BE2C (cell line): ENCODE measurements at regions not wholly inside any gene's neighbourhood (a gene's known extent, or its start where the extent isn't known, plus 50 kb on each side); places are given as distances from the start of the nearest gene placed in this dataset.

Experiments used
- DNase-seq: peaks from one replicate; pipeline ENCODE4 v3.0.0-alpha.2; 2020
- H3K27me3 ChIP-seq: fragments of 250-450 bp; sonication (Bioruptor Pico); 2 replicates; pipeline ENCODE4 v1.5.1; 2020; ENCODE audit warnings: mild to moderate bottlenecking
- H3K36me3 ChIP-seq: fragments of 250-450 bp; sonication (Bioruptor Pico); 2 replicates; pipeline ENCODE4 v1.5.1; 2020; ENCODE audit warnings: mild to moderate bottlenecking
- H3K4me1 ChIP-seq: fragments of 250-450 bp; sonication (Bioruptor Pico); 2 replicates; pipeline ENCODE4 v1.5.1; 2020
- H3K4me3 ChIP-seq: 2 replicates; pipeline ENCODE4 v1.5.1; 2011; ENCODE audit warnings: low read depth, low read length
- H3K9me3 ChIP-seq: fragments of 250-450 bp; sonication (Bioruptor Pico); 2 replicates; pipeline ENCODE4 v1.5.1; 2020
- TF ChIP-seq, protein P1 (sequence below): IDR thresholded peaks from 2 replicates; pipeline ENCODE4 v1.5.1; 2012; ENCODE audit warnings: mild to moderate bottlenecking, low read depth, low read length

DNA sequence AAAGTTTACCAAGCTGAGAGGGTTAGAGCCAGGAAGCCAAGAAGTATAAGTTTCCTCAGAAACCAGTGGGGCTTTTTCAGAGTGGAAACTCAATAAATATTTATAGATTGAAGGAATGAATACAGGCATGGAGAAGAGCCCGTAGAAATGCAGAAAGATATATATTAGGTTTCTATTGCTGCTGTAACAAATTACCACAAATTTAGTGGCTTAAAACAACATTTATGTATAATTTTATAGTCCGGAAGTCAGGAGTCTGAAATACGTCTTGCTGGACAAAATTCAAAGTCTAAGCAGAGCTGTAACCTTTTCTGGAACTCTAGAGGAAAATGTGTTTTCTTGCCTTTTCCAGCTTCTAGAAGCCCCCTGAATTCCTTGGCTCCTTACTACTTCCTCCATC, 107.3 kb upstream of the SEMA3D start:
- TF ChIP-seq, protein P1, sequence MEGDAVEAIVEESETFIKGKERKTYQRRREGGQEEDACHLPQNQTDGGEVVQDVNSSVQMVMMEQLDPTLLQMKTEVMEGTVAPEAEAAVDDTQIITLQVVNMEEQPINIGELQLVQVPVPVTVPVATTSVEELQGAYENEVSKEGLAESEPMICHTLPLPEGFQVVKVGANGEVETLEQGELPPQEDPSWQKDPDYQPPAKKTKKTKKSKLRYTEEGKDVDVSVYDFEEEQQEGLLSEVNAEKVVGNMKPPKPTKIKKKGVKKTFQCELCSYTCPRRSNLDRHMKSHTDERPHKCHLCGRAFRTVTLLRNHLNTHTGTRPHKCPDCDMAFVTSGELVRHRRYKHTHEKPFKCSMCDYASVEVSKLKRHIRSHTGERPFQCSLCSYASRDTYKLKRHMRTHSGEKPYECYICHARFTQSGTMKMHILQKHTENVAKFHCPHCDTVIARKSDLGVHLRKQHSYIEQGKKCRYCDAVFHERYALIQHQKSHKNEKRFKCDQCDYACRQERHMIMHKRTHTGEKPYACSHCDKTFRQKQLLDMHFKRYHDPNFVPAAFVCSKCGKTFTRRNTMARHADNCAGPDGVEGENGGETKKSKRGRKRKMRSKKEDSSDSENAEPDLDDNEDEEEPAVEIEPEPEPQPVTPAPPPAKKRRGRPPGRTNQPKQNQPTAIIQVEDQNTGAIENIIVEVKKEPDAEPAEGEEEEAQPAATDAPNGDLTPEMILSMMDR, result no peak
- Histone ChIP-seq H3K9me3 (no peaks in the 10 kb centered on the region), H3K27me3 (no peaks in the 10 kb centered on the region), H3K4me3 (no peak overlapping the region), H3K4me1 (no peaks in the 10 kb centered on the region), H3K36me3 (no peaks in the 10 kb centered on the region)
- no peak for DNase-seq

DNA sequence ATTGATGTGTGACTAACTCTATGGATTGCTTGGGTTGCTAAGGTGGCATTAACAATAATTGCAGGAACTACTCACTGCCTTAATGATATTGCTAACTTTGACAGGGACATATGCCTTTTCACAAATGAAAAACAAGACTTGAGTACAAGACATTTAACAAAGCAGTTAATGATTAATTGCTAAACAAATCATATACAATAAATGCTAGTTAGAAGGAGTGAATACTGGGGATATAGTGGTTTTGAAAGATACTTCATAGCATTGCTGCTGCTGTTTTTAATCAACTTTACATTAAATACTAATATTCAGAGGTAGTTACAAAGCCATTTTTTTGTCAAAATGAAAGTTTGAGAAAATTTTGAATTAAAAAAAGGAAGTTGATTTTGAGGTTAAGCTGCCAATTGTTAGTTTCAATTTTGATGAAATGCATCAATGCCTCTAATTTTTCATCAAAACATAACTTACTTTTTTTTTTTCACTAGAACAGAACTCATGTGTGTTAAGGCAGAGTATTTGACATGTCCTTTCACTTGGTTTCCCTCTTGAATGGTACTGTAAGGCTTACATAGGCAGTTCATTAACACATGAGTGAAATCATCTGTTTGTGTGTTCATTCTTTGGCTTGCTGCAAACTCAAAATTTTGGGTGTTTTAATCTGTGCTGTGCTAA, 106.2 kb upstream of the SEMA3D start:
- Histone ChIP-seq H3K9me3 (no peaks in the 10 kb centered on the region), H3K27me3 (no peaks in the 10 kb centered on the region), H3K4me1 (no peaks in the 10 kb centered on the region), H3K4me3 (no peak overlapping the region), H3K36me3 (no peaks in the 10 kb centered on the region)
- no peak for DNase-seq
- TF ChIP-seq, protein P1, result no peak

DNA sequence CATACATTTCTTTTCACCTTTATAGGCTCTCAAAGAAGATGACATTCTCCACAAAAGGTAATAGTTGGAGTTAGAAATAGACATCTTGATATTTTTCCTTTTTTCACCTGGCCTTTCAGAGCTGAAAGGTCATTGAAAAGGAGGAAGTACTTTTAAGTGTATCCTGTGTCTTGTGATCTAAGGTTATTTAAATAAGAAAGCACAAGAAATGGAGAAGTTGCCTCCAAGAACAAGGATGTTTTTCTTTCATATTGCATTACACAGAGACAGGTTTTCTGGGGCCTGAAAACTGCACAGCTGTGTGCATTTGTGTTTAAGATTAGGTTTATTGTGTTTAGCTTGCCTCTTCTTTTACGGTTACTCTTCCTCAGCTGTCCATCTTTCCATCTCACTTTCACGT, 103.4 kb upstream of the SEMA3D start:
- Histone ChIP-seq H3K4me3 (no peak overlapping the region), H3K27me3 (no peaks in the 10 kb centered on the region), H3K4me1 (peaks cover 11% of the 10 kb centered on the region), H3K9me3 (no peaks in the 10 kb centered on the region), H3K36me3 (no peaks in the 10 kb centered on the region)
- no peak for DNase-seq
- TF ChIP-seq, protein P1, result no peak

DNA sequence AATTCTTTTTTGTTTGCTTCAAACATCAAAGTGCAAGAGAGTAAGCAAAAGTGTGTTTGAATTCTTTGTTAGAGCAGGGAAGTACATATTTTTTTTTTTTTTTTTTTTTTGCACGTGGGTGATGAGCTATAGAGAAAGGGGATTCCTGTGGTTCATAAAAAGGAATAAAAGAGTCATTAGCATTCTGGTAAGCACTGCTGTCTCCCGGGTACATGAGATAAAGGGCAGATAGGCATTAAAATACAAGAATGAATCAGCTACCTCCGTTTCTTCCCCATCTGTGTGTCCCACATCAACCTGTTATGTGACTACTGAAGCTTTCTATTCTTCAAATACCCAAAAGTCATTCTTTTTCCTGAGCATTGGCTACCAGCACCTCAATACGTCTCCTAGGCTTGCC, 102.4 kb upstream of the SEMA3D start:
- Histone ChIP-seq H3K9me3 (no peaks in the 10 kb centered on the region), H3K4me1 (peaks cover 12% of the 10 kb centered on the region), H3K36me3 (no peaks in the 10 kb centered on the region), H3K27me3 (no peaks in the 10 kb centered on the region), H3K4me3 (no peak overlapping the region)
- TF ChIP-seq, protein P1, result no peak
- no peak for DNase-seq

DNA sequence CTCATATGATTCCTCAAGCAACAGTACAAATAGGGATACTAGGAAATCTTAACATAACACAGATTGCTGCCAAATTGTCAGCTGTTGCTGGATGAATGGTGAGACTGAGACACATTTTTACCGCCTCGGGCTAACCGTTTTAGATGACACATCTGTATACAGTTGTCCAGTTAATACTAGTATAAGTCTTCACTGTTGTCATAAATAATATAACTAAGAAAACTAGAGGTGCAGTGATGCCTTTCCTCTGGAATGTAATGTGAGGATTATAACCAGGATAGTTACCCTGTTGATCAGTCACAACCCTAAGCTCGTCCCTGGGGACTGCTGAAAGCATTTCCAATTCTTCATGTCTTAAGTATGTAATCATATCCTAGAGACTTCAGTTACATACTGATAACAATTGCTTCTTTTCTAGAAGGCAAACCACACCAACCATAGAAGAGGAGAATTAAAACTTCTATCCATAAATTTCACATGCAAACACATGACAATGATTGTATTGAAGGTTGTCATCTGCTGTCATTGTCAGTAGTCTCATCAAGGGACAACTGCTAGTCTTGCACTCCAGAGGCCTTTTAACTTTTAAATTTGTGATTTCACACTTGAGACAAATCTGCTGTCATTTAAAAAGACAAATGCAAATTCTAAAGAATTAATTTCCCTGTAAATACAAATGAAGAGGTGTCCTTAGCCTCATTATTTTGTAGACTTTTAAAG, 100.4 kb upstream of the SEMA3D start:
- TF ChIP-seq, protein P1, result no peak
- H3K4me1 ChIP-seq, result peaks cover 12% of the 10 kb centered on the region
- H3K4me3 ChIP-seq, result no peak overlapping the region
- no peaks in the 10 kb centered on the region for H3K9me3 ChIP-seq
- no peaks in the 10 kb centered on the region for H3K27me3 ChIP-seq
- DNase-seq, result no peak
- H3K36me3 ChIP-seq, result no peaks in the 10 kb centered on the region

DNA sequence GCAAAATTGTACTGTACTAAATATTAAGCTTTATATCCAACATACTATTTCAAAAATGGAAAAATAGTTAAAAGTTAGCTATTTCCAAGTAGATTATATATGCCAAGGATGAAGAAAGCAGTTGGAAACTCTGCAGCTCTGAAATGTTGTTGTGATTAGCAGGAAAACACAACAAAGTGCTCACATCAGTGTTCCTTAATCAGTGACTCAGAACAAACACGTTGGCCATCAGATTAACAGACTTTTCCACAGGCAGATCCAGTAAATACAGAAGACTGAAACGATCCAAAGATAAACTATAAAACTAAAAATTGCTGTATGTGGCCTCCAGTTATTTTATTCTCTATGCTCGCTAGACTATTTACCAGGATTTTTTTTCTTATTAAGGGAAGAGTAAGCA, 99.6 kb upstream of the SEMA3D start:
- Histone ChIP-seq H3K9me3 (no peaks in the 10 kb centered on the region), H3K27me3 (no peaks in the 10 kb centered on the region), H3K4me3 (no peak overlapping the region), H3K36me3 (no peaks in the 10 kb centered on the region), H3K4me1 (peaks cover 12% of the 10 kb centered on the region)
- TF ChIP-seq, protein P1, result no peak
- no peak for DNase-seq
